HG02678 (cell line): ENCODE measurements at regions not wholly inside any gene's neighbourhood (a gene's known extent, or its start where the extent isn't known, plus 50 kb on each side); places are given as distances from the start of the nearest gene placed in this dataset.
"Not testable (repeated sequence)": the region's sequence is repeated elsewhere in the genome, so short reads cannot be mapped to it uniquely, and the experiment has no call there.

Experiments used
- ATAC-seq: cut with Tn5 transposase; IDR thresholded peaks from one replicate; pipeline ENCODE4 v1.9.1; 2021; ENCODE audit warnings: mild to moderate bottlenecking, moderate library complexity; ENCODE audit not compliant: unreplicated experiment

- no peak for ATAC-seq
Measured at GRCh38 chr13:83825676-83826075, 56.6 kb downstream of the SLITRK1 start.

- ATAC-seq, result no peak
Measured at GRCh38 chr13:83824560-83824959, 57.7 kb downstream of the SLITRK1 start.

- no peak for ATAC-seq
Measured at GRCh38 chr13:83824120-83824519, 58.2 kb downstream of the SLITRK1 start.

GRCh38 chr13:83819611-83820010, 62.7 kb downstream of the SLITRK1 start:
- no peak for ATAC-seq

- no peak for ATAC-seq
Measured at GRCh38 chr13:83819156-83819555, 63.1 kb downstream of the SLITRK1 start.

- no peak for ATAC-seq
Measured at GRCh38 chr13:83816081-83816480, 66.2 kb downstream of the SLITRK1 start.

GRCh38 chr13:83815598-83815997, 66.7 kb downstream of the SLITRK1 start:
- no peak for ATAC-seq

GRCh38 chr13:83810136-83810535, 72.1 kb downstream of the SLITRK1 start:
- no peak for ATAC-seq

GRCh38 chr13:83804356-83804962, 77.8 kb downstream of the SLITRK1 start:
- ATAC-seq, result no peak

- ATAC-seq, result no peak
Measured at GRCh38 chr13:83798731-83799130, 83.5 kb downstream of the SLITRK1 start.

GRCh38 chr13:83796364-83796763, 85.9 kb downstream of the SLITRK1 start:
- ATAC-seq, result no peak

- ATAC-seq, result no peak
Measured at GRCh38 chr13:83794583-83794982, 87.7 kb downstream of the SLITRK1 start.

- no peak for ATAC-seq
Measured at GRCh38 chr13:83780227-83780626, 102.0 kb downstream of the SLITRK1 start.

GRCh38 chr13:83773961-83774360, 108.3 kb downstream of the SLITRK1 start:
- ATAC-seq, result no peak

- ATAC-seq, result no peak
Measured at GRCh38 chr13:83765796-83766195, 116.5 kb downstream of the SLITRK1 start.

- no peak for ATAC-seq
Measured at GRCh38 chr13:83761631-83762030, 120.6 kb downstream of the SLITRK1 start.

- ATAC-seq, result not testable (repeated sequence)
Measured at GRCh38 chr13:83755210-83755609, 127.1 kb downstream of the SLITRK1 start.

GRCh38 chr13:83753912-83754624, 128.2 kb downstream of the SLITRK1 start:
- ATAC-seq, result no peak

GRCh38 chr13:83752141-83752540, 130.1 kb downstream of the SLITRK1 start:
- no peak for ATAC-seq

- no peak for ATAC-seq
Measured at GRCh38 chr13:83740622-83741021, 141.7 kb downstream of the SLITRK1 start.

GRCh38 chr13:83738407-83738806, 143.9 kb downstream of the SLITRK1 start:
- ATAC-seq, result no peak

- peak; percentile 51 for ATAC-seq
Measured at GRCh38 chr13:83733293-83733692, 149.0 kb downstream of the SLITRK1 start.

GRCh38 chr13:83732755-83733154, 149.5 kb downstream of the SLITRK1 start:
- no peak for ATAC-seq
